Spleen (tissue), 11 donors: ENCODE measurements at regions not wholly inside any gene's neighbourhood (a gene's known extent, or its start where the extent isn't known, plus 50 kb on each side); places are given as distances from the start of the nearest gene placed in this dataset.

Source experiments
- DNase-seq: peaks from one replicate; pipeline ENCODE4 v3.0.0-alpha.2; 2020
- H3K27ac ChIP-seq, 8 donors: fragments of 200-600 bp; sonication (generic) in 7 of 8; 1 replicate in 4 of 8; 2 replicates in 4 of 8; pipeline versions ENCODE4 v1.5.0 to v1.8.0; 2016 to 2021; ENCODE audit warnings: inconsistent platforms in 4 of 8, mild to moderate bottlenecking in 4 of 8, moderate library complexity in 1 of 8
- H3K27me3 ChIP-seq, 7 donors: fragments of 200-600 bp; sonication (generic) in 6 of 7; replicated peaks in 1 of 7; 1 replicate in 4 of 7; 2 replicates in 3 of 7; pipeline versions ENCODE4 v1.5.0 to v1.8.0; 2016 to 2021; ENCODE audit warnings: inconsistent platforms in 3 of 7, mild to moderate bottlenecking in 1 of 7
- H3K36me3 ChIP-seq, 6 donors: fragments of 200-600 bp; sonication (generic) in 5 of 6; 1 replicate in 4 of 6; 2 replicates in 2 of 6; pipeline versions ENCODE4 v1.5.0 to v1.8.0; 2016 to 2021; ENCODE audit warnings: inconsistent platforms in 2 of 6
- H3K4me1 ChIP-seq, 6 donors: fragments of 200-600 bp; sonication (generic) in 5 of 6; 1 replicate in 3 of 6; 2 replicates in 3 of 6; pipeline versions ENCODE4 v1.5.0 to v1.8.0; 2016 to 2021; ENCODE audit warnings: inconsistent platforms in 3 of 6
- H3K4me3 ChIP-seq, 8 donors: fragments of 200-600 bp; sonication (generic) in 7 of 8; 1 replicate in 4 of 8; 2 replicates in 4 of 8; pipeline versions ENCODE4 v1.5.0 to v1.8.0; 2016 to 2021; ENCODE audit warnings: inconsistent platforms in 4 of 8, mild to moderate bottlenecking in 4 of 8, moderate library complexity in 2 of 8
- H3K9me3 ChIP-seq, 8 donors: fragments of 200-600 bp; sonication (generic) in 7 of 8; 1 replicate in 4 of 8; 2 replicates in 4 of 8; pipeline versions ENCODE4 v1.5.0 to v1.8.0; 2016 to 2021; ENCODE audit warnings: inconsistent platforms in 4 of 8
- CTCF ChIP-seq, 11 experiments: fragments of 200-600 bp in 7 of 11; fragments of 450-650 bp in 4 of 11; sonication (generic) in 4 of 11; IDR thresholded peaks in 8 of 11; conservative IDR thresholded peaks in 3 of 11; 1 replicate in 7 of 11; 2 replicates in 4 of 11; pipeline versions ENCODE4 v1.4.0 to v1.8.0; 2016 to 2021; ENCODE audit warnings: antibody characterized with exemption in 11 of 11, inconsistent platforms in 4 of 11, mild to moderate bottlenecking in 1 of 11
- POLR2A ChIP-seq, 3 donors: fragments of 450-650 bp; IDR thresholded peaks; one replicate each; pipeline ENCODE4 v1.5.1; 2017; ENCODE audit warnings: antibody characterized with exemption in 3 of 3, mild to moderate bottlenecking in 1 of 3
- POLR2AphosphoS5 ChIP-seq, 3 donors: sonication (generic); formaldehyde crosslinking; IDR thresholded peaks; one replicate each; pipeline ENCODE4 v1.5.1; 2017; ENCODE audit warnings: antibody characterized with exemption in 3 of 3
- WGBS, 5 donors: extraction: QIAGEN DNeasy Blood & Tissue Kit in 3 of 5; methylation state at CpG; one replicate each; pipeline versions ENCODE4 v1.1.5 to v1.1.7; 2013 to 2018; 5-methylcytosine and 5-hydroxymethylcytosine counted together
- intact Hi-C: fragments of 100-400 bp; cut with DNase I; formaldehyde crosslinking; loops from one replicate; pipeline ENCODE4 v1.15.0; 2023; ENCODE audit warnings: low total_unique reads
- donor health status: healthy with polysubstance abuse.
- donor health status: DM: no; HTN: no; CAD: no; lungs with moderate emphysema.
- donor health status: DM: no; HTN: no; CAD: no.
- donor health status: Bipolar disorder and iron deficiency.
- donor health status: healthy.
- donor health status: DM: no; HTN: no; CAD: no.
- donor health status: DM: yes; HTN: yes; CAD: no.

- Histone ChIP-seq H3K4me3 (no peak overlapping the region), H3K9me3 (peaks cover 0 to 4% (median 0%) of the 10 kb centered on the region in 8 donors), H3K27me3 (peaks cover 0 to 5% (median 0%) of the 10 kb centered on the region in 7 donors), H3K36me3 (no peaks in the 10 kb centered on the region), H3K27ac (no peak overlapping the region), H3K4me1 (no peaks in the 10 kb centered on the region)
- whole genome bisulfite sequencing, 5 donors, result 82 to 100% (median 97%) methylated on average over 1 of the region's 1 CpG
- no peak for DNase-seq
- intact Hi-C loops, result no loop called here
- TF ChIP-seq POLR2A (IDR thresholded peaks at IDR 0.05) (no peak), CTCF (IDR thresholded peaks at IDR 0.05 in 8 of 11, conservative IDR thresholded peaks at IDR 0.05 in 3 of 11) (no peak), POLR2AphosphoS5 (IDR thresholded peaks at IDR 0.05) (no peak)
Measured at GRCh38 chr2:234806818-234807217, 145.0 kb upstream of the SH3BP4 start.

DNA sequence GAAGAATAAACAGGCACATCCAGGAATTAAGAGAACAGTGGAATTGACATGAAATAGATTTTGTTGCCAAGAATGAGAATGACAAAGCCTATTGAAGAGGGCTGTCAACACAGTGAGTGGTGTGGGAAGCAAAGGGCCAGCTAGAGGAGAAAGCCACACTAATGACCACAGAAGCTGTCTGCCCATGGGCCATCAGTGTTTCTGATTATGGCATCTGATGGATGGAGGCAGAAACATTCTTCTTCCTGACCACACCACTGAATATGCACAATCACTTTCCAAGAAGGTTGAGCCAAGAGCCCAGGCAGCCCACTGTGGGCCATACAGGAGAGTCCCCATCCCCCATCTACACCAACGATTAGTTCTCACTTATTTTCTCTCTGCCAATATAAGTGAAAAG lies 146.0 kb upstream of the SH3BP4 start:
- Histone ChIP-seq H3K27me3 (peaks cover 0 to 5% (median 0%) of the 10 kb centered on the region in 7 donors), H3K9me3 (peaks cover 0 to 4% (median 0%) of the 10 kb centered on the region in 8 donors), H3K4me3 (no peak overlapping the region), H3K4me1 (no peaks in the 10 kb centered on the region), H3K27ac (no peak overlapping the region), H3K36me3 (no peaks in the 10 kb centered on the region)
- DNase-seq, result no peak
- 79 to 93% (median 81%) methylated on average over 1 of the region's 1 CpG for WGBS, 5 donors
- intact Hi-C loops, result no loop called here
- TF ChIP-seq POLR2A (IDR thresholded peaks at IDR 0.05) (no peak), CTCF (IDR thresholded peaks at IDR 0.05 in 8 of 11, conservative IDR thresholded peaks at IDR 0.05 in 3 of 11) (no peak), POLR2AphosphoS5 (IDR thresholded peaks at IDR 0.05) (no peak)

DNA sequence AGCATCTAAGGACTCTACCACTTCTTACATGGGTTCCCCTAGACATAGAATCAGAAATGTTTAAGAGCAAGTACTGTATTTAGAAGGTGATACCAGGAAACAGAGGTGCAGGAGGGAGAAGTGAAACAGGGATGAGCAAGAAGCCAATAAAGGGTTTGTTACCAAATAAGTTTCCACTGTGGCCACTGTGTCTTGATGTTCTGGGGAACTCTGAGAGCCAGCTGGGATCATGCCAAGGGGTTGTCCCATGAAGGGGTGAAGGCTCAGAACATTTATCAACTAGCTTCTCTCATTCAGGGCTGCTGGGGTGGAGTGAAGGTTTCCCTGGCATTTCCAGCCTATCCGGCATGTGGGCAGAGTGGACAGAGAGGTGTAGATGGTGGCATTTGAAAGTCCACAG lies 147.1 kb upstream of the SH3BP4 start:
- H3K4me3 ChIP-seq, result no peak overlapping the region
- peaks cover 0 to 4% (median 0%) of the 10 kb centered on the region in 8 donors for H3K9me3 ChIP-seq
- no peak overlapping the region for H3K27ac ChIP-seq
- TF ChIP-seq POLR2A (IDR thresholded peaks at IDR 0.05) (no peak), POLR2AphosphoS5 (IDR thresholded peaks at IDR 0.05) (no peak), CTCF (IDR thresholded peaks at IDR 0.05 in 8 of 11, conservative IDR thresholded peaks at IDR 0.05 in 3 of 11) (no peak)
- H3K27me3 ChIP-seq, result peaks cover 0 to under 1% (median 0%) of the 10 kb centered on the region in 7 donors
- WGBS, 5 donors, result 0 to 100% (median 43%) methylated on average over 1 of the region's 1 CpG
- intact Hi-C loops, result no loop called here
- no peaks in the 10 kb centered on the region for H3K36me3 ChIP-seq
- H3K4me1 ChIP-seq, result no peaks in the 10 kb centered on the region
- no peak for DNase-seq

DNA sequence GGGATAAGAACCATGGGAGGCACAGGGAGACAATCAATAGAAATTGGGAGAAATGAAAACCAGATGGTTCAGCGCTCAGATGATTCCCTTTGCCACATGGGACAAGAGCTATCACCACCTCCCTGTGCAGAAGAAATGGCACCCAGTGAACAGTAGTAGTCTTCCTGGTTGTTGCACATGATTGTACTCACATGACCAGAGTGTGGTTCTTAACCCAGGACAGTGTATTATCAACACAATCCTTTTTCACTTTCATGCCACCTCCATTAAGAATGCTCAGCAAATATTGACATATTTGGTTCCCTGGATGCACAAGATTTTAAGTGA lies 149.0 kb upstream of the SH3BP4 start:
- no peaks in the 10 kb centered on the region for H3K27me3 ChIP-seq
- H3K27ac ChIP-seq, result no peak overlapping the region
- no peak overlapping the region for H3K4me3 ChIP-seq
- DNase-seq, result no peak
- whole genome bisulfite sequencing, 5 donors, result 88 to 100% (median 93%) methylated on average over 1 of the region's 1 CpG
- H3K9me3 ChIP-seq, result peaks cover 0 to 4% (median 0%) of the 10 kb centered on the region in 8 donors
- no peak for TF ChIP-seq CTCF (IDR thresholded peaks at IDR 0.05 in 8 of 11, conservative IDR thresholded peaks at IDR 0.05 in 3 of 11)
- TF ChIP-seq POLR2AphosphoS5 (IDR thresholded peaks at IDR 0.05), result no peak
- TF ChIP-seq POLR2A (IDR thresholded peaks at IDR 0.05), result no peak
- no peaks in the 10 kb centered on the region for H3K4me1 ChIP-seq
- intact Hi-C loops, result no loop called here
- H3K36me3 ChIP-seq, result no peaks in the 10 kb centered on the region
